ENCODE measurements at regions not wholly inside any gene's neighbourhood (a gene's known extent, or its start where the extent isn't known, plus 50 kb on each side); places are given as distances from the start of the nearest gene placed in this dataset.

DNA sequence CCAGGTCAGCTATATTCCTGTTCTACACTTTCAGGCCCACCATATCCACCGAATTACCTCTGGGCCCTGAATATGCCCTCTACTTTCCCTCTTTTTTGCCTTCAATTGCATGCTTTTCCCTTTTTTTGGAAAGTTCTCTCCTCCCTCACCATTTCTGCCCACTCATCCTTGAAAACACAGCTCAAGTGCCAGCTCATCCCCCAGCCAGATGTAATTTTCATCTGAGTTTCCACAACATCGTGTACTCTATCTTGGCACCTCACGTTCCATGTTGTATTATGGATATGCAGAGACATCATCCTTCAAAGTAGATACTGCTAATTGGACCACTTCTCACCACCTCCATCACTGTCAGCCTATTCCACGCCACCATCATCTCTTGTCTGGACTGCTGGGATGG lies 129.8 kb upstream of the HSD17B12 start:
- H3K4me3 ChIP-seq (ENCODE audit: low read depth, low read length) = no peak overlapping the region
- DNase-seq (ENCODE audit: low read depth) = no peak
- TF ChIP-seq, protein P1, sequence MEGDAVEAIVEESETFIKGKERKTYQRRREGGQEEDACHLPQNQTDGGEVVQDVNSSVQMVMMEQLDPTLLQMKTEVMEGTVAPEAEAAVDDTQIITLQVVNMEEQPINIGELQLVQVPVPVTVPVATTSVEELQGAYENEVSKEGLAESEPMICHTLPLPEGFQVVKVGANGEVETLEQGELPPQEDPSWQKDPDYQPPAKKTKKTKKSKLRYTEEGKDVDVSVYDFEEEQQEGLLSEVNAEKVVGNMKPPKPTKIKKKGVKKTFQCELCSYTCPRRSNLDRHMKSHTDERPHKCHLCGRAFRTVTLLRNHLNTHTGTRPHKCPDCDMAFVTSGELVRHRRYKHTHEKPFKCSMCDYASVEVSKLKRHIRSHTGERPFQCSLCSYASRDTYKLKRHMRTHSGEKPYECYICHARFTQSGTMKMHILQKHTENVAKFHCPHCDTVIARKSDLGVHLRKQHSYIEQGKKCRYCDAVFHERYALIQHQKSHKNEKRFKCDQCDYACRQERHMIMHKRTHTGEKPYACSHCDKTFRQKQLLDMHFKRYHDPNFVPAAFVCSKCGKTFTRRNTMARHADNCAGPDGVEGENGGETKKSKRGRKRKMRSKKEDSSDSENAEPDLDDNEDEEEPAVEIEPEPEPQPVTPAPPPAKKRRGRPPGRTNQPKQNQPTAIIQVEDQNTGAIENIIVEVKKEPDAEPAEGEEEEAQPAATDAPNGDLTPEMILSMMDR (IDR thresholded peaks at IDR 0.05; ENCODE audit: control insufficient read depth, extremely low read depth, insufficient read depth) = no peak

DNA sequence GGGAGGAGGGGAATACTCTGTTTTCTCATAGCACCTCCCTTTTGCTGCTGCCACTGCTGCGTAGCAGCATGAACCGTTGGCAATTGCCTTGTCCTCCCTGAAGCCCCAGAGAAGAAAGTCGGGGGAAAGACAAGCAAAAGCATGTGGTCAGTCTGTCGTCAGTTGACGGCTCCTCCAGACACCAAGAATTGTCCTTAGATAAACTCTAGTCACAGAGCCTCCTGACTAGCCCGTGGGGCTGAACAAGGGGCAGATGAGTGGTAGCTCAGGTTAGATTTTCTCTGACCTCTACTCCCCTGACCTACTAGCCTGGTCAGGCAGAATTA lies 126.4 kb upstream of the HSD17B12 start:
- TF ChIP-seq, protein P1 (IDR thresholded peaks at IDR 0.05; ENCODE audit: control insufficient read depth, extremely low read depth, insufficient read depth) = no peak
- H3K4me3 ChIP-seq (ENCODE audit: low read depth, low read length) = no peak overlapping the region
- no peak for DNase-seq (ENCODE audit: low read depth)

DNA sequence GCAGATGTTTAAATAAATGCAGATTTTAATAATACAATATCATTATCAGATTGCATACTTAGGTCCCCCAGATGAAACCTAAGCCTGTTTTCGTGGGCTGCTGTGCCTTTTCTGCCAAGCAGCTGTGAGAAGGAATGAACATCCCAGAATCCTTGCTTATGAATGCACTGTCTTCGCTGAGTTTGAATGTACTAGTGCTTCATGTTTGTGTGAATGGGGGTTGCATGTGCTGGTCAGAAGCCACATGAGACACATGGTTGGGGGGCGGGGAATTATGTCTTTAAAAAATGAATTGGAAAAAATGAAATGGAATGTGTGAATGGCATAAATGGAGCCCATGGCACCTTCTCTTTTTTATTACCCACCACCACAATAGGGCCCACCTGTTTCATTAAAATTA lies 125.4 kb upstream of the HSD17B12 start:
- TF ChIP-seq, protein P1 (IDR thresholded peaks at IDR 0.05; ENCODE audit: control insufficient read depth, extremely low read depth, insufficient read depth) = no peak
- no peak for DNase-seq (ENCODE audit: low read depth)
- H3K4me3 ChIP-seq (ENCODE audit: low read depth, low read length) = no peak overlapping the region

DNA sequence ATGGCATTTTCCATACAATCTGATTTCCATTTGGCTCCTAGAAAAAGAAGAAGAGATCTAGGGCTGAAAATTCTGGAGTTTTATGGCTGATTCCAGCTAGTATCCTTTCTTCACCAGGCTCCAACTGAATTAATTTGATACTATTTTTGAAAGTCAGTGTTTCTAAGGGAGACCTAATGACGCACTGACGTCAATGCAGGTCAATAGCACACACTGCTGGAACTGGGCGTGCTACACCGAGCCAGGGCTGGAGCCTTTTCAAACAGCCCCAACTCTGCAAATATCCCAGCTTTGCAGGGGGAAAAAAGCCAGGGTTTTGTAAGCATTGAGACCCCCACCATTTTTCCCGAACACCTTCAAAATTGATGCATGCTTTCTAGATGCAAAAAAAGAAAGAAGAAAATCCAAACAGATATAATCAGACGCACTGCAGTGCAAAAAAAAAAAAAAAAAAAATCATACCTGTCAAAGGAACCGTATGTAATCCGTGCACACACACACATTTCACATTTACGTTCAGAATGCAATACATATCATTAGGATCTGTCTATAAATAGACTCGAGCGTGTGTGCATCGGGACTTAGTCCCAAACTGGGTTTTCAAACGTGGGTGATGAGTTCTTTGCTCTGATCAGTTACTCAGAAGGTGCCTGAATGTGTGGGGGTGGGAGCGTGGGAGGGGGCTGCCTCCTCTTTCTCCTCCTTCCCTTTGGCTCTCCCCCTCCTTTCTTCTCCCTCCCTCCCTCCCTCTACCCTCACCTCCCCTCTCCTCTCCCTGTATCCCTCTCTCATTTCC lies 124.5 kb upstream of the HSD17B12 start:
- no peak overlapping the region for H3K4me3 ChIP-seq (ENCODE audit: low read depth, low read length)
- TF ChIP-seq, protein P1 (IDR thresholded peaks at IDR 0.05; ENCODE audit: control insufficient read depth, extremely low read depth, insufficient read depth) = no peak
- DNase-seq (ENCODE audit: low read depth) = no peak

DNA sequence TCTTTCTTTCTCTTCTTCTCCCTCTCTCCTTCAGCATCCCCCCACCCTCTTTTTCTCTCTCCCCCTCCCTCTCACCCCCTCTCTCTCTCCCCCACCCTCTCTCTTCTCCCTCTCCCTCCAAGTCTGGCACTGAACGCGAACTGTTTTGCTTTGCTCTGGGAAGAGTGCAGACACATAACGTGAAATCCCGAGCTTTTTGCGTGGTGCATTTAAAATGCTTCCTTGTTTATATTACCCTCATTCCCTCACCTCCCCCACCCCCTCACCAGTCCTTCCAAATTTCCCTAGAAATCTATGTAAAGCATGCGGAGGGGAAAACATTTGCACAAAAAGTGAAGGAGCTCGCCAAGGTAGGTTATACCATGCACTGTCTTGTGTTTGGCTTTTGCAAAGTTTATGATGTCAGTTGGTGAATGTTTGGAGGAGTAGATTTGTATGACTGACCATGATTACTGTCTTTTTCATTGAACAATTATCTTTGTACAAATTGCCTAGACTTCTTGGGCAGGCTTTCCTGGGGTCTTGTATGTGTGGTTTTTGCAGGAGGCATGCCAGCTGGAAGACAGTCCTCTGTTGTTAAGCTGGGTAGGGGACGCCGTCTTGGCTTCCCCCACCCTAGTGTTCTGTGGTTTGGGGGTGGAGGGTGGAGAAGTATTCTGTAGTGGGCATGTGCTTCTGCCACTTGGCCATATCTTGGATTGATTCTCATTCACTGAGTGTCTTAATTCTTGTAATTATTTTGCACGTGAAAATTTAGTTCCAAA lies 123.7 kb upstream of the HSD17B12 start:
- no peak overlapping the region for H3K4me3 ChIP-seq (ENCODE audit: low read depth, low read length)
- no peak for DNase-seq (ENCODE audit: low read depth)
- TF ChIP-seq, protein P1 (IDR thresholded peaks at IDR 0.05; ENCODE audit: control insufficient read depth, extremely low read depth, insufficient read depth) = no peak

DNA sequence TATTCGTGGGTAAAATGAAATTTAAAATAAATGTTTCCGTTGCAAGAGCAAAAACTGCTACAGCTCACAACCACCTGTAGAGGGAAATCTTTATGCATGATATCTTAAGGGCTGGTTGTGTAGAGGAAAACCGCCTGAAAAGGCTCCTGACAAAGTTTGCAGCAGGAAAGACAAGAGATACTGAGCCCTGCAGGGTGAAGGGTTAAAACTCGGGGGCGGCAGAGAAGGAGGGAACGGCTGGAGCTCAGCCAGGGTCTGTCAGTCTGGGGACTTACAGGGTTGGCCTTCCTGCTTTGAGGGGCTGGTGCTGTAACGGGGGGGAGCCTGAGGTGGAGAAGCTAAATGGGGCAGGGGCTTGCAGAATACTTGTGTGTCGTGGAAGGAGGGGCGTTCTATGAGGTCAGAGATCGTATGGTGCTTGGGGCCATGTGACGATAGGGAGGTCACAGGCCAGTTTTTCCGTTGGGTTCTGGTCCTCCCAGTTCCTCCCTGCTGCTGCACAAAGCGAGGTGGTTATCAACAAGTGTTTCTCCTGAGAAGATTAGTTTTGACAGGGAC lies 122.9 kb upstream of the HSD17B12 start:
- no peak overlapping the region for H3K4me3 ChIP-seq (ENCODE audit: low read depth, low read length)
- TF ChIP-seq, protein P1 (IDR thresholded peaks at IDR 0.05; ENCODE audit: control insufficient read depth, extremely low read depth, insufficient read depth) = peak; percentile 48
- no peak for DNase-seq (ENCODE audit: low read depth)

Data from LNCaP clone FGC (cell line).